ENCODE measurements at regions not wholly inside any gene's neighbourhood (a gene's known extent, or its start where the extent isn't known, plus 50 kb on each side); places are given as distances from the start of the nearest gene placed in this dataset.
A peak's percentile ranks its signal among the peaks of the same experiment; 100 is the strongest.

GRCh38 chr11:95358511-95359340, 127.7 kb upstream of the SESN3 start:
- Histone ChIP-seq H3K27ac (ENCODE audit: low read length) (no peak overlapping the region), H3K27me3 (ENCODE audit: insufficient read depth, low read length) (no peaks in the 10 kb centered on the region), H3K9me3 (ENCODE audit: insufficient read depth, low read depth, low read length) (no peaks in the 10 kb centered on the region), H3K36me3 (ENCODE audit: insufficient read depth, low read depth, low read length) (no peaks in the 10 kb centered on the region), H3K4me3 (ENCODE audit: low read length) (no peak overlapping the region), H3K9ac (ENCODE audit: low read depth, low read length) (no peak overlapping the region; the same call in 1 of the 2 replicates), H3K4me1 (ENCODE audit: insufficient read depth, low read length) (peaks cover 25% of the 10 kb centered on the region; the same call in 1 of the 2 replicates)

GRCh38 chr11:95354304-95354703, 123.3 kb upstream of the SESN3 start:
- H3K27me3 ChIP-seq (ENCODE audit: insufficient read depth, low read length): no peaks in the 10 kb centered on the region
- no peaks in the 10 kb centered on the region for H3K9me3 ChIP-seq (ENCODE audit: insufficient read depth, low read depth, low read length)
- no peak overlapping the region for H3K9ac ChIP-seq (ENCODE audit: low read depth, low read length)
- no peak overlapping the region for H3K27ac ChIP-seq (ENCODE audit: low read length)
- no peaks in the 10 kb centered on the region for H3K36me3 ChIP-seq (ENCODE audit: insufficient read depth, low read depth, low read length)
- H3K4me1 ChIP-seq (ENCODE audit: insufficient read depth, low read length): peaks cover 4% of the 10 kb centered on the region; the same call in 1 of the 2 replicates
- H3K4me3 ChIP-seq (ENCODE audit: low read length): no peak overlapping the region

DNA sequence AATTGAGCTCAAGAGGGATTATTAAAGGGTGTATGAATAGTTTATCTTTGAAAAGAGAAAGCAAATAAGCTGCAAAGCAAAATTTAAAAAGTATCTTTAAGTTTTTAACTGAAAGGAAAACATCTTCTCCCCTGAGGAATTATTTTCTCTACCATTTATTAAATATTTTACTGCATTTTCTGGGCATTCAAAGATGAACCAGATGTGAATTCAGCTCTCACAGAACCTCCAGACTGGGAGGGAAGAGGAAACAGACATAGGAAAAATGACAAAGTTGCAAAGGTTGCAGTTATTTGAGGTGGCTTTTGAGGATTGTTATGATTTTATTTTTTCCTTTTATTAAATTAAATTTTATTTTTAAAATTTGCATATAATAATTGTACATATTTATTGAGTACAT, 122.7 kb upstream of the SESN3 start:
- Histone ChIP-seq H3K4me3 (ENCODE audit: low read length) (no peak overlapping the region), H3K27me3 (ENCODE audit: insufficient read depth, low read length) (no peaks in the 10 kb centered on the region), H3K9ac (ENCODE audit: low read depth, low read length) (no peak overlapping the region)

GRCh38 chr11:95352733-95353346, 121.8 kb upstream of the SESN3 start:
- Histone ChIP-seq H3K9me3 (ENCODE audit: insufficient read depth, low read depth, low read length) (no peaks in the 10 kb centered on the region), H3K36me3 (ENCODE audit: insufficient read depth, low read depth, low read length) (no peaks in the 10 kb centered on the region), H3K27me3 (ENCODE audit: insufficient read depth, low read length) (no peaks in the 10 kb centered on the region), H3K9ac (ENCODE audit: low read depth, low read length) (no peak overlapping the region), H3K27ac (ENCODE audit: low read length) (no peak overlapping the region), H3K4me3 (ENCODE audit: low read length) (no peak overlapping the region), H3K4me1 (ENCODE audit: insufficient read depth, low read length) (no peaks in the 10 kb centered on the region)

More for the DNA sequence above, 122.7 kb upstream of the SESN3 start:
- Histone ChIP-seq H3K9me3 (ENCODE audit: insufficient read depth, low read depth, low read length) (no peaks in the 10 kb centered on the region), H3K4me1 (ENCODE audit: insufficient read depth, low read length) (no peaks in the 10 kb centered on the region), H3K36me3 (ENCODE audit: insufficient read depth, low read depth, low read length) (no peaks in the 10 kb centered on the region), H3K27ac (ENCODE audit: low read length) (no peak overlapping the region)

DNA sequence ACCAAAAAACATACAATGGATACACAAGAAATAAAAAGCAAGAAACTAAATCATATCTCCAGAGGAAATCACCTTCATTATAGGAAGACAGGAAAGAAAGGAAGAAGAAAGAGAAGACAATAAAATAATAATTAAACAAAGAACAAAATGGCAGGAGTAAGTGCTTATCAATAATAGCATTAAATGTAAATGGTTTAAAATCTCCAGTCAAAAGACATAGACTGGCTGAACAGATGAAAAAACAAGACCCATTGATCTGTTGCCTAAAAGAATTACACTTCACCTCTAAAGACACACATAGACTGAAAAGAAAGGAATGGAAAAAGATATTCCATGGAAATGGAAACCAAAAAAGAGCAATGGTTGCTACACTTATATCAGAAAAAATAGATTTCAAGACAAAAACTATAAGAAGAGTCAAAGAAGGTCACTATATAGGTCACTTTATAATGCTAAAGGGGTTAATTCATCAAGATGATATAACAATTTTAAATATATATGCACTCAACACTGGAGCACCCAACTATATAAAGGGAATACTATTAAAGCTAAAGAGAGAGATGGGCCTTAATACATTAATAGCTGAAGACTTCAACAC, 118.4 kb upstream of the SESN3 start:
- H3K27me3 ChIP-seq (ENCODE audit: insufficient read depth, low read length): no peaks in the 10 kb centered on the region
- no peaks in the 10 kb centered on the region for H3K9me3 ChIP-seq (ENCODE audit: insufficient read depth, low read depth, low read length)
- H3K4me3 ChIP-seq (ENCODE audit: low read length): no peak overlapping the region
- no peak overlapping the region for H3K9ac ChIP-seq (ENCODE audit: low read depth, low read length)
- no peaks in the 10 kb centered on the region for H3K4me1 ChIP-seq (ENCODE audit: insufficient read depth, low read length)
- no peak overlapping the region for H3K27ac ChIP-seq (ENCODE audit: low read length)
- H3K36me3 ChIP-seq (ENCODE audit: insufficient read depth, low read depth, low read length): no peaks in the 10 kb centered on the region

DNA sequence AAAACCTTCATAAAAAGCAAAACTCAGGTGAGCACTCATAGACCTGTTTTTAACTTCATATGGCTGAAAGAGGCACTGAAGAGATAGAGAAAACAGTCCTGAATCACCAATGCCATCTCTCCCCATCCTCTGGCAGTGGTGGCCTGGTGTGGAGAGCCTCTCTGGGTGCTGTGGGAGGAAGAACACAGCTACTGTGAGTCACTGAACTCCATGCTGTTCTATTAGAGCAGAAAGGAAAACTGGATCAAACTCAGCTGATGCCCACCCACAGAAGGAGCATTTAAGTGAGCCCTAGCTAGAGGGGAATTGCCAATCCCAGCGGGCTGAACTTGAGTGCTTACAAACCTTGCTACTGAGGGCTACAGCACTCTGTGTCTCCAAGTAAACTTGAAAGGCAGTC, 115.3 kb upstream of the SESN3 start:
- no peaks in the 10 kb centered on the region for H3K36me3 ChIP-seq (ENCODE audit: insufficient read depth, low read depth, low read length)
- no peak overlapping the region for H3K9ac ChIP-seq (ENCODE audit: low read depth, low read length)
- no peak overlapping the region for H3K4me3 ChIP-seq (ENCODE audit: low read length)
- no peaks in the 10 kb centered on the region for H3K4me1 ChIP-seq (ENCODE audit: insufficient read depth, low read length)
- no peaks in the 10 kb centered on the region for H3K9me3 ChIP-seq (ENCODE audit: insufficient read depth, low read depth, low read length)
- no peaks in the 10 kb centered on the region for H3K27me3 ChIP-seq (ENCODE audit: insufficient read depth, low read length)
- H3K27ac ChIP-seq (ENCODE audit: low read length): no peak overlapping the region

- H3K4me1 ChIP-seq (ENCODE audit: insufficient read depth, low read length): no peaks in the 10 kb centered on the region
- H3K27ac ChIP-seq (ENCODE audit: low read length): no peak overlapping the region
- no peaks in the 10 kb centered on the region for H3K36me3 ChIP-seq (ENCODE audit: insufficient read depth, low read depth, low read length)
- no peaks in the 10 kb centered on the region for H3K27me3 ChIP-seq (ENCODE audit: insufficient read depth, low read length)
- H3K4me3 ChIP-seq (ENCODE audit: low read length): no peak overlapping the region
- H3K9ac ChIP-seq (ENCODE audit: low read depth, low read length): no peak overlapping the region
- H3K9me3 ChIP-seq (ENCODE audit: insufficient read depth, low read depth, low read length): no peaks in the 10 kb centered on the region
These were observed 114.6 kb upstream of the SESN3 start for GRCh38 chr11:95345651-95346050.

DNA sequence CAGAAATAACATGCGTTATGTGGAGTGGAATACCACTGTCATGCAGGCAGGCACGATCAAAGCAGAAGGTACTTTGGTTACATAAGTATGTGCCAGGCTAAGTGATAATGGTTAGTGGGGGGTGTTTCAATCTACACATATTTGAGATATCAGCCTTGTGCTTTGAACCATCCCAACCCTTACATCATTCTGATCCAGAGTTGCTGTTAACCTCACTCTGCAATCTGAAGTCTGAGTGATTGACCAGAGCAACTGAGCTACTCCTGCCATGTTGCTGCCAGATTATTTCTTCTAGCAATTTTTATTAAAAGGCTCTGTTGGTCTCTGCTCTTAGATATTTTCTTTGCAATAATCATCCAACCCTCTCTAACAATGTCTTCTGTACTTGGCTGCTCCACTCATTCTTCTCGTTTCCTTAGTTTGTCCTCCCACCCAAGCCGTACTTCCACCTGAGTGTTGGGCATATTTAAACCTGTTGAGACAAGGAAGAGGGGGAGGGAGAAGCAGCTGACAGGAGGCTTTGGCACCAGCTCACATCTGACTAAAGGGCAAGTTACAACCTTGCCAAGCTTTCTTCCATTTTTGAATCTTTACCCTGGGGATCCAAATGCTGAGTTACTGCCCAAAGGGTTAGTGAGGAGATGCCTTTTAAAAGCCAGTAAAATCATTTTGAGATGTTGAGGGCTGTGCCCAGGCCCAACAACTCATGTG, 114.1 kb upstream of the SESN3 start:
- H3K36me3 ChIP-seq (ENCODE audit: insufficient read depth, low read depth, low read length): no peaks in the 10 kb centered on the region
- no peak overlapping the region for H3K4me3 ChIP-seq (ENCODE audit: low read length)
- no peaks in the 10 kb centered on the region for H3K9me3 ChIP-seq (ENCODE audit: insufficient read depth, low read depth, low read length)
- no peak overlapping the region for H3K27ac ChIP-seq (ENCODE audit: low read length)
- no peak overlapping the region for H3K9ac ChIP-seq (ENCODE audit: low read depth, low read length)
- no peaks in the 10 kb centered on the region for H3K4me1 ChIP-seq (ENCODE audit: insufficient read depth, low read length)
- H3K27me3 ChIP-seq (ENCODE audit: insufficient read depth, low read length): no peaks in the 10 kb centered on the region

DNA sequence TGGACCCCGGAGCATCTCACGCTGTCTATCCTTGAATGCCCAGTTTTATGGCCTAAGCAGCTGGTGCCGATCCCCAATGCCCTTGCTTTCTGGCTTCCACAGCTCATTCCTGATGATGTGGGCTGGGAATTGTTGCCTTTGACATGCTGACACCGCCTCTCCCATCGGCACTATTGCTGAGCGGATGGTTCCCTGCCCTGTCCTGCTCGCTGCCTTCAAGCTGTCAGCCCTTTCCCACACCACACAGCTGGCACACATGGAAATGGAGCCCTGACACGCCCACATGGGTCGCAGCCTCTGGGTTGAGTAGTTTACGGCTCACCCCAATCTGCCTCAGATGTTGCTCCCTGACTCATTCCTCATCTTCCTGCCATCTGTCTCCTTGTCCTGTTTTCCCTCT, 110.2 kb upstream of the SESN3 start:
- Histone ChIP-seq H3K36me3 (ENCODE audit: insufficient read depth, low read depth, low read length) (no peaks in the 10 kb centered on the region), H3K27me3 (ENCODE audit: insufficient read depth, low read length) (no peaks in the 10 kb centered on the region), H3K9me3 (ENCODE audit: insufficient read depth, low read depth, low read length) (no peaks in the 10 kb centered on the region), H3K27ac (ENCODE audit: low read length) (no peak overlapping the region), H3K4me3 (ENCODE audit: low read length) (no peak overlapping the region), H3K4me1 (ENCODE audit: insufficient read depth, low read length) (peaks cover 35% of the 10 kb centered on the region), H3K9ac (ENCODE audit: low read depth, low read length) (no peak overlapping the region)

DNA sequence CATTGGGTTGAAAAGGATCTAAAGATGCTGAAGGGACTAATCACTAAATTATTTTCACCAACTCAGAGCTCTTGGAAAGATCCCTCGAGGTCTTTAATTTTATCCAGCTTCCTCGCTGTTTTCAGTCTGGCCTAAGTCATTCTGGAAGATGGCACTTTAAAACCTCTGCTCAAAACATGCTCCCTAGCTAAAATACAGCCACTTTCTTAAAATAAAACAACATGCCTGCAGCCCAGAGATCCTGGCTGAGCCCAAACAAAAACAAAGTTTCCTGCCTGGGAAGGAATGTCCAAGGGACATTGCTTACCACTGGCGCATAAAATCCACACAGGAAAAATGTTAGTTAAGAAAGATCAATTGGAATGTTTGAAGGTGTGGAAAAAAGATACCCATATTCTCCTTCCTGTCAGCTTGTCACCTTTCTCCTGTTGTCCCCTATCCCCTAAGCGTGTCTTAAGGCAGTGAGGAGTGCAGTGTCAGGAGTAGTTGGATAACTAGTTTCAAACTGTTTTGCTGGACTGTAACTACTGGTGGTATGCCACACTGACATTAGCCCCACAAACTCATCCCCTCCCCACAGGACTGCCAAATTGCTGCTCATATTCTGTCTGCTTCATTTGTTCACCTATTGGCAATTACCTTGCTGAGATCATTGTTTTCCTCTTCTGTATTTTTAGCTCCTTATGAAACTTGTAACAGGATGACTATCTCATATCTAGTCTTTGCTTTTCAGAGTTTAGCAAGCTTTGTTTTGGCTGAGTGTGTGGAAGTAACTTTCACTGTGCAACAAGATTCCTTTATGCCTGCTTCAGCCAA, 108.3 kb upstream of the SESN3 start:
- Histone ChIP-seq H3K27me3 (ENCODE audit: insufficient read depth, low read length) (no peaks in the 10 kb centered on the region), H3K4me1 (ENCODE audit: insufficient read depth, low read length) (peaks cover 41% of the 10 kb centered on the region), H3K9me3 (ENCODE audit: insufficient read depth, low read depth, low read length) (no peaks in the 10 kb centered on the region), H3K4me3 (ENCODE audit: low read length) (peak overlapping the region; percentile 27; the same call in 1 of the 2 replicates), H3K27ac (ENCODE audit: low read length) (peak overlapping the region; percentile 43), H3K9ac (ENCODE audit: low read depth, low read length) (peak overlapping the region; percentile 66), H3K36me3 (ENCODE audit: insufficient read depth, low read depth, low read length) (no peaks in the 10 kb centered on the region)

All from iPS-20b (cell line).